Fibroblast of mammary gland (primary cell): ENCODE measurements at regions not wholly inside any gene's neighbourhood (a gene's known extent, or its start where the extent isn't known, plus 50 kb on each side); places are given as distances from the start of the nearest gene placed in this dataset.

Experiments used
- DNase-seq: peaks from one replicate; pipeline ENCODE4 v3.0.0-alpha.2; 2010; ENCODE audit warnings: low read depth
- H3K4me3 ChIP-seq: 2 replicates; pipeline ENCODE4 v1.5.1; 2011; ENCODE audit warnings: low read depth, mild to moderate bottlenecking, low read length, moderate library complexity; ENCODE audit not compliant: control insufficient read depth
- TF ChIP-seq, protein P1 (sequence below): conservative IDR thresholded peaks from 2 replicates; pipeline ENCODE4 v1.5.1; 2011; ENCODE audit warnings: low read depth, low read length, inconsistent platforms; ENCODE audit not compliant: control insufficient read depth, insufficient read depth

GRCh38 chr5:68134033-68134668 lies 81.4 kb upstream of the PIK3R1 start:
- no peak overlapping the region for H3K4me3 ChIP-seq
- DNase-seq = peak; percentile 34
- TF ChIP-seq, protein P1, sequence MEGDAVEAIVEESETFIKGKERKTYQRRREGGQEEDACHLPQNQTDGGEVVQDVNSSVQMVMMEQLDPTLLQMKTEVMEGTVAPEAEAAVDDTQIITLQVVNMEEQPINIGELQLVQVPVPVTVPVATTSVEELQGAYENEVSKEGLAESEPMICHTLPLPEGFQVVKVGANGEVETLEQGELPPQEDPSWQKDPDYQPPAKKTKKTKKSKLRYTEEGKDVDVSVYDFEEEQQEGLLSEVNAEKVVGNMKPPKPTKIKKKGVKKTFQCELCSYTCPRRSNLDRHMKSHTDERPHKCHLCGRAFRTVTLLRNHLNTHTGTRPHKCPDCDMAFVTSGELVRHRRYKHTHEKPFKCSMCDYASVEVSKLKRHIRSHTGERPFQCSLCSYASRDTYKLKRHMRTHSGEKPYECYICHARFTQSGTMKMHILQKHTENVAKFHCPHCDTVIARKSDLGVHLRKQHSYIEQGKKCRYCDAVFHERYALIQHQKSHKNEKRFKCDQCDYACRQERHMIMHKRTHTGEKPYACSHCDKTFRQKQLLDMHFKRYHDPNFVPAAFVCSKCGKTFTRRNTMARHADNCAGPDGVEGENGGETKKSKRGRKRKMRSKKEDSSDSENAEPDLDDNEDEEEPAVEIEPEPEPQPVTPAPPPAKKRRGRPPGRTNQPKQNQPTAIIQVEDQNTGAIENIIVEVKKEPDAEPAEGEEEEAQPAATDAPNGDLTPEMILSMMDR = no peak

- no peak for DNase-seq
- H3K4me3 ChIP-seq = no peak overlapping the region
- TF ChIP-seq, protein P1 = no peak
These were observed 85.3 kb upstream of the PIK3R1 start for GRCh38 chr5:68130253-68130652.

- no peak for DNase-seq
- TF ChIP-seq, protein P1 = no peak
- no peak overlapping the region for H3K4me3 ChIP-seq
These were observed 86.2 kb upstream of the PIK3R1 start for GRCh38 chr5:68129364-68129763.

- TF ChIP-seq, protein P1 = no peak
- H3K4me3 ChIP-seq = no peak overlapping the region
- no peak for DNase-seq
These were observed 88.7 kb upstream of the PIK3R1 start for GRCh38 chr5:68126886-68127285.

DNA sequence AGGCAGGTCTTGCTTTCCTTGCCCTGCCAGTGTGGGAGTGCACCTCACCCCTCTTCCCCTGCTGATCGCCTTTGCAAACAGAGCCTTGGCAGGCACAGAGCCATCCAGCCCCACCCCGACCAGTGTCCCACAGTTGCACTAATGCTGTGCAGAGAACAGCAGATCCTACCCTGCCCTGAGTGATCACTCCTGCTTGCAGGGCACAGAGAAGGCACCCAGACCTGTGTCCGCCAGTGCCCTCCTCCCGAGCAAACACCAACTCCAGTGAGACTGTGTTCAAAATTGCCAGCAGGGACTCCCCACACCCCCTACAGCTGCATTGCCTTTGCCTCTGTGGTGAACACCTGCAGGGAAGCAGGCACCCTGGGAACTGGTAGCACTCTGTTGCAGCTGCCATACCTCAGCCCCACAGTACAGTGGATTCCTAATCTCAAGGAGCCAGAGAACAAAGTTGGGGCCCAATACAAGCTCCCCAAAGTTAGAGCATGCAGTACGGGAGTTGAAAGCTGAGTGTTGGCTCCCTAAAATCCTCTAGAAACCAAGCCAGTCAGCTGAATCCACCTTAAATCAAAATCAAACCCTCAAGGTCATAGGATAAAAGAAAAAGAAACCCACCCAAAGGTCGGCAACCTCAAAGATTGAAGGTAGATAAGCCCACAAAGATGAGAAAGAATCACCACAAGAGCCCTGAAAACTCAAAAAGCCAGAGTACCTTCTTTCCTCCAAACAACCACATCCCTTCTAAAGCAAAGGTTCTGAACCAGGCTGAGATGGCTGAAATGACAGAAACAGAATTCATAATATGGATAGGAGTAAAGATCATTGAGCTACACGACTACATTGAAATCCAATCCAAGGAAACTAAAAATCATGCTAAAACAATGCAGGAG lies 92.9 kb upstream of the PIK3R1 start:
- TF ChIP-seq, protein P1 = no peak
- DNase-seq = no peak
- H3K4me3 ChIP-seq = no peak overlapping the region

GRCh38 chr5:68116868-68117411 lies 98.6 kb upstream of the PIK3R1 start:
- no peak overlapping the region for H3K4me3 ChIP-seq
- TF ChIP-seq, protein P1 = no peak
- DNase-seq = no peak
